GM12864 (cell line): ENCODE measurements at regions not wholly inside any gene's neighbourhood (a gene's known extent, or its start where the extent isn't known, plus 50 kb on each side); places are given as distances from the start of the nearest gene placed in this dataset.

ENCODE experiments used
- DNase-seq: peaks from one replicate; pipeline ENCODE4 v3.0.0-alpha.2; 2011; ENCODE audit warnings: low read depth
- H3K4me3 ChIP-seq: 2 replicates; pipeline ENCODE4 v1.5.1; 2011; ENCODE audit warnings: mild to moderate bottlenecking, low read depth, low read length, control low read depth
- TF ChIP-seq, protein P1 (sequence below): IDR thresholded peaks from 2 replicates; pipeline ENCODE4 v1.5.1; 2011; ENCODE audit warnings: low read depth, mild to moderate bottlenecking, moderate library complexity, low read length, control low read depth, inconsistent platforms; ENCODE audit errors: missing control alignments

DNA sequence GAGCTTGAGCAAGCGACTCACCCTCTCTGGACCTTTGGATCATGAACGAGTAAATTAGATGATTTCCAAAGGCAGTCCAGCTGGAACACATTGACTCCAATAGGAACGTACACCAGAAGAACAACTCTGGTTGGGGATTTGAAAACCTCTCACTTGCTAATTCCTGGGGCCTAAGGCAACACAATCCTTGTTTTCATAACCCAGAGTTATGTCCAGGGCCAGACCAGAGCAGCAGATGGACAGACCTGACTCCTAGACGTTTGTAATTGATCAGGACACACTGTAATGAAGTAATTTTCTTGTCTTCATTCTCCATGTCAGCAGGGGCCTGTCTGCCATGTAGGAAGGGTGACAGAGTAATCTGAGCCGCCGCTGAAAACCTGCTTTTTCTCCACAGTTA is 283.9 kb downstream of the IDS start:
- TF ChIP-seq, protein P1, sequence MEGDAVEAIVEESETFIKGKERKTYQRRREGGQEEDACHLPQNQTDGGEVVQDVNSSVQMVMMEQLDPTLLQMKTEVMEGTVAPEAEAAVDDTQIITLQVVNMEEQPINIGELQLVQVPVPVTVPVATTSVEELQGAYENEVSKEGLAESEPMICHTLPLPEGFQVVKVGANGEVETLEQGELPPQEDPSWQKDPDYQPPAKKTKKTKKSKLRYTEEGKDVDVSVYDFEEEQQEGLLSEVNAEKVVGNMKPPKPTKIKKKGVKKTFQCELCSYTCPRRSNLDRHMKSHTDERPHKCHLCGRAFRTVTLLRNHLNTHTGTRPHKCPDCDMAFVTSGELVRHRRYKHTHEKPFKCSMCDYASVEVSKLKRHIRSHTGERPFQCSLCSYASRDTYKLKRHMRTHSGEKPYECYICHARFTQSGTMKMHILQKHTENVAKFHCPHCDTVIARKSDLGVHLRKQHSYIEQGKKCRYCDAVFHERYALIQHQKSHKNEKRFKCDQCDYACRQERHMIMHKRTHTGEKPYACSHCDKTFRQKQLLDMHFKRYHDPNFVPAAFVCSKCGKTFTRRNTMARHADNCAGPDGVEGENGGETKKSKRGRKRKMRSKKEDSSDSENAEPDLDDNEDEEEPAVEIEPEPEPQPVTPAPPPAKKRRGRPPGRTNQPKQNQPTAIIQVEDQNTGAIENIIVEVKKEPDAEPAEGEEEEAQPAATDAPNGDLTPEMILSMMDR, result no peak
- no peak overlapping the region for H3K4me3 ChIP-seq
- no peak for DNase-seq

DNA sequence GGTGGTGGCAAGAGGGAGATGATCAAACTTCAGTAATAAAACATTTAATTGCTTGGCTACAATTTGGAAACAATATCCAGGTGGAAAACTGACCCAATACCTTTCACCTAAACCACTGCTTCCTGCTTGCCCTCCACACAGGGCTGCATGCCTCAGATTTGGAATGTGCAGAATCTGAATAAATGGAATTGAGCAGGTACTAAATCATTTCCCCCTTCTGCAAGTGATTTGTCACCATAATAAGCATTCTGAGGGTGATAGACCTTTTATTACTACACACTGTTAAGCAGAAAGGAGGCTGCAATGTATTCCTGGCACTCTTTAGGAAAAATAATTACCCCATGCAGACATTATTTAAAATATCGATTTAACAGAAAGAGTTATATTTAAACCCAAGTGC is 291.8 kb downstream of the IDS start:
- no peak overlapping the region for H3K4me3 ChIP-seq
- DNase-seq, result no peak
- TF ChIP-seq, protein P1, result no peak

DNA sequence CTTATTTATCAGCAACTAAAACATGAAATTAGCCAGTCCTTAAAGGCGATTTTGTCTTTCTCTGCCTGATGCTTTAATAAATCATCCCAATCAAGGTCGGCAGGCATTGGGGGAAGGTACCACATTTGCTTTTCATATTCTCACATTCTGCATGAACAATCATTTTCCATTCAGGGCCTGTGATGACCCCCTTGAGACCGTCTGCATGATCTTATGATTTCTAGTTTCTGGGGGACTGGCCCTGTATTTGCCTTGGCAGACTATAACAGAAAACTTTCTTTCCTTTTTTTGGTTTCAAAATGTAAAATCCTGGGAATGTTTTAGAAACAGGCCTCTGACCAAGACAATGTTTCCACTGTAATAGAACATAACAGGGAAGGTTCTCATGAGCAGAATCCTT is 296.8 kb downstream of the IDS start:
- DNase-seq, result no peak
- no peak overlapping the region for H3K4me3 ChIP-seq
- TF ChIP-seq, protein P1, result no peak

DNA sequence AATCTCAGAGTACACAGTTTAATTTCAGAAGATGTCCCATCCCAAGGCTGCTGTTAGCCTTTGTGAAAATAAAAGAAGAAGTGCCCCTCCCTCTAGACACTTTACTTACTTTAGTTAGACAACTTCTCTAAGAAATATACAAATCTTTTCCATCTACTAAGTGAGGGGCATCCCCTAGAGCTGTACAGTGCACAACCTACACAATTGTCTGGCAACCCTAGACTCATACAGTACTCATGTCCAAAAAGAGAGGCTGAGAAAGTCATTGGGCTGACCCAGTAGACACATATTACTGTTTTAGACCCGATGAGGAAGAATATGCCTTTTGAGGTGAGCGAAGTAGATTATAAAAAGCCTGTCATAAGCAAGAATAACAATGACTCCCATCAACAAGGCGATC is 297.6 kb downstream of the IDS start:
- no peak overlapping the region for H3K4me3 ChIP-seq
- TF ChIP-seq, protein P1, result no peak
- no peak for DNase-seq

DNA sequence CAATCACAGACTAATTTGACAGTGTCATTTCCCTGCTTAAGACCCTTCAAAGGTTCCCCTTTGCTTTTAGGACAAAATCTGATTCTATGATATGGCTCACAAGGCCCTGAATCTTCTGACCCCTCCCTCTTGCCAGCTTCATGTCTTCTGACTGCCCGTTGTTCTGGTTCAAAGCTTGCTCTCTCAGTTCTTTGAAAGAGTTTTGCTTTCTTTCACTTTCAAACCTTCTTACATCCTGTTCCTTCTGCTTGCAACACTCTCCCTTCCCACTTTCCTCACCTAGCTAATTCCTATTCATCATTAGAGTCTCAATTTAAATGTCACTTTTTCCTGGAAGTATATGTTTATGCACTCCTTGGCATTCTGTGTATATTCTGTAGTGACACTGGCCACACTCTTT is 299.2 kb downstream of the IDS start:
- DNase-seq, result no peak
- H3K4me3 ChIP-seq, result no peak overlapping the region
- TF ChIP-seq, protein P1, result no peak

DNA sequence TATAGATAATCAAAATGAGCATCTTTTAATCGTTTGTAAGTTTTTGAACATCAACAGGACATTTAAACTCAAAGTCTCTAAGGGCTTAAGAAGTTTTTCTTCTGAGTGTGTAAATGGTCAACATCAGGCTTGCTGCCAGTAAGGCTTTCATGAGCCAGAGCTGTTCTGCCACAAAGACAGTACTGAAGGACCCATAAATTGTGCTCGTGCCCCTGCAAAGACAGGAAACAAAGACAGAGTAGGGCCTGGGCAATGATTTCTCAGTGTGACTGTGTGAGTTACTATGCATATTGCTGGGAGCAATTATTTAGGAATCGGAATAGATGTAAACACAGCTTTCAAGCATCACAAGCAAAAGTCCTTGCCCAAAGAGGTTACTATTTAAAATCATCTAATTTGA is 300.0 kb downstream of the IDS start:
- H3K4me3 ChIP-seq, result no peak overlapping the region
- no peak for DNase-seq
- TF ChIP-seq, protein P1, result no peak

DNA sequence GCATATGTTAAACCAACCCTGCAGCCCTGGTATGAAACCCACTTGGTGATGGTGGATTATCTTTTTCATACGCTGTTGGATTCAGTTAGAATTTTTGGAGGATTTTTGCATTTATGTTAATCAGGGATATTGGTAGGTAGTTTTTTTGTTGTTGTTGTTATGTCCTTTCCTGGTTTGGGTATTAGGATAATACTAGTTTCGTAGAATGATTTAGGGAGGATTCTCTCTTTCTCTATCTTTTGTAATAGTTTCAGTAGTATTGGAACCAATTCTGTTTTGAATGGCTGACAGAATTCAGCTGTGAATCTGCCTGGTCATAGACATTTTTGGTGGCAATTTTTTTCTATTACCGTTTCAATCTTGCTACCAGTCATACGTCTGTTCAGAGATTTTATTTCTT is 305.4 kb downstream of the IDS start:
- no peak overlapping the region; the same call in 1 of the 2 replicates for H3K4me3 ChIP-seq
- TF ChIP-seq, protein P1, result no peak
- DNase-seq, result no peak
